DOHH2 (cell line): ENCODE measurements at regions not wholly inside any gene's neighbourhood (a gene's known extent, or its start where the extent isn't known, plus 50 kb on each side); places are given as distances from the start of the nearest gene placed in this dataset.
"Not testable (repeated sequence)": the region's sequence is repeated elsewhere in the genome, so short reads cannot be mapped to it uniquely, and the experiment has no call there.

Experiments used
- H3F3A ChIP-seq: fragments of 200-600 bp; sonication (generic), shearing (Covaris generic); 2 replicates; pipeline ENCODE4 v1.6.0; 2016; ENCODE audit warnings: antibody characterized with exemption, mild to moderate bottlenecking; ENCODE audit not compliant: control insufficient read depth, insufficient read depth
- H3K27ac ChIP-seq: fragments of 200-600 bp; sonication (generic); 2 replicates; pipeline ENCODE4 v1.5.1; 2014; ENCODE audit warnings: low read depth, mild to moderate bottlenecking, low read length, moderate library complexity
- H3K27me3 ChIP-seq: fragments of 200-600 bp; sonication (generic); 2 replicates; pipeline ENCODE4 v1.6.1; 2014; ENCODE audit warnings: mild to moderate bottlenecking, low read length, mixed read lengths; ENCODE audit not compliant: control insufficient read depth
- H3K36me3 ChIP-seq: fragments of 200-600 bp; sonication (generic); 2 replicates; pipeline ENCODE4 v1.6.1; 2014; ENCODE audit warnings: mild to moderate bottlenecking, low read length, moderate library complexity, mixed read lengths; ENCODE audit not compliant: control insufficient read depth
- H3K4me1 ChIP-seq: fragments of 200-600 bp; sonication (generic); 2 replicates; pipeline ENCODE4 v1.6.1; 2014; ENCODE audit warnings: mild to moderate bottlenecking, low read length, mixed read lengths; ENCODE audit not compliant: control insufficient read depth
- H3K4me2 ChIP-seq: fragments of 200-600 bp; sonication (generic); 2 replicates; pipeline ENCODE4 v1.6.0; 2014; ENCODE audit warnings: mild to moderate bottlenecking, low read length, moderate library complexity
- H3K4me3 ChIP-seq: fragments of 200-600 bp; sonication (generic); 2 replicates; pipeline ENCODE4 v1.5.1; 2014; ENCODE audit warnings: mild to moderate bottlenecking, low read length, mixed read lengths
- H3K79me2 ChIP-seq: fragments of 200-600 bp; sonication (generic); 2 replicates; pipeline ENCODE4 v1.6.1; 2014; ENCODE audit warnings: mild to moderate bottlenecking, low read length, mixed read lengths; ENCODE audit not compliant: control insufficient read depth
- H3K9me2 ChIP-seq: fragments of 200-600 bp; sonication (generic); replicated peaks from 2 replicates; pipeline ENCODE4 v1.6.1; 2014; ENCODE audit warnings: mild to moderate bottlenecking, low read length, mixed read lengths; ENCODE audit not compliant: control insufficient read depth
- H3K9me3 ChIP-seq: fragments of 200-600 bp; sonication (generic); 2 replicates; pipeline ENCODE4 v1.6.1; 2014; ENCODE audit warnings: antibody characterized with exemption, low read length, mixed read lengths; ENCODE audit not compliant: control insufficient read depth, insufficient read depth
- H4K20me1 ChIP-seq: fragments of 200-600 bp; sonication (generic); 2 replicates; pipeline ENCODE4 v1.6.0; 2014; ENCODE audit warnings: low read depth, mild to moderate bottlenecking, antibody characterized with exemption, low read length, moderate library complexity; ENCODE audit not compliant: control insufficient read depth, insufficient read depth
- EZH2phosphoT487 ChIP-seq: fragments of 200-600 bp; sonication (generic); IDR thresholded peaks from 2 replicates; pipeline ENCODE4 v1.6.1; 2017; ENCODE audit warnings: borderline replicate concordance, mild to moderate bottlenecking, antibody characterized with exemption, low read length, moderate library complexity, mixed read lengths
- TF ChIP-seq, protein P1 (sequence below): fragments of 200-600 bp; sonication (generic); IDR thresholded peaks from one replicate; pipeline ENCODE4 v1.5.1; 2014; ENCODE audit warnings: antibody characterized with exemption, mild to moderate bottlenecking, low read depth, low read length; ENCODE audit not compliant: poor library complexity, severe bottlenecking

DNA sequence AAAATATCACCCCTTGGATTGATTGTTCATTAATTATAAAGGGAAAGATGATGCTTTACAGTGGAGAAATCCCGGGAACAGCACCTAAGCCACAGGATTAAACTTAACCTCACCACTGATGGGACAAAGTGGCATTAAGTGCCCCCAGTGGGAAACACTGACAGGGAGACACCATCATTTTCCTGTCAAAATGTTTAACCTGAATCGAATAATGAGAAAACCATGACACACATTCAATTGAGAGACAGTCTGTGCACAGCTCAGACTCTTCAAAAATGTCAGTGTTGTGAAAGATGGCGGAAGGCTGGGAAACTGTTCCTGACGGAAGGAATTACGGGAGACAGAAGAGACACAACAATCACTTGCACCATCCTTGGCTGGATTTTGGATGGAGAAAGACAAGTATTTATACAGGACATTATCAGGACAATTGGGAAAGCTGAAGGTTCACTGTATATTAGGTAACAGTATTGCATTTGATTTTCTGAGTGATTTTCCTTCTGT lies 111.8 kb upstream of the ASB18 start:
- no peaks in the 10 kb centered on the region for H3K9me3 ChIP-seq
- TF ChIP-seq, protein P1, sequence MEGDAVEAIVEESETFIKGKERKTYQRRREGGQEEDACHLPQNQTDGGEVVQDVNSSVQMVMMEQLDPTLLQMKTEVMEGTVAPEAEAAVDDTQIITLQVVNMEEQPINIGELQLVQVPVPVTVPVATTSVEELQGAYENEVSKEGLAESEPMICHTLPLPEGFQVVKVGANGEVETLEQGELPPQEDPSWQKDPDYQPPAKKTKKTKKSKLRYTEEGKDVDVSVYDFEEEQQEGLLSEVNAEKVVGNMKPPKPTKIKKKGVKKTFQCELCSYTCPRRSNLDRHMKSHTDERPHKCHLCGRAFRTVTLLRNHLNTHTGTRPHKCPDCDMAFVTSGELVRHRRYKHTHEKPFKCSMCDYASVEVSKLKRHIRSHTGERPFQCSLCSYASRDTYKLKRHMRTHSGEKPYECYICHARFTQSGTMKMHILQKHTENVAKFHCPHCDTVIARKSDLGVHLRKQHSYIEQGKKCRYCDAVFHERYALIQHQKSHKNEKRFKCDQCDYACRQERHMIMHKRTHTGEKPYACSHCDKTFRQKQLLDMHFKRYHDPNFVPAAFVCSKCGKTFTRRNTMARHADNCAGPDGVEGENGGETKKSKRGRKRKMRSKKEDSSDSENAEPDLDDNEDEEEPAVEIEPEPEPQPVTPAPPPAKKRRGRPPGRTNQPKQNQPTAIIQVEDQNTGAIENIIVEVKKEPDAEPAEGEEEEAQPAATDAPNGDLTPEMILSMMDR = no peak
- no peak for TF ChIP-seq EZH2phosphoT487
- H3K79me2 ChIP-seq = no peaks in the 10 kb centered on the region
- no peaks in the 10 kb centered on the region for H3K27me3 ChIP-seq
- no peaks in the 10 kb centered on the region for H3K9me2 ChIP-seq
- H4K20me1 ChIP-seq = no peaks in the 10 kb centered on the region
- no peaks in the 10 kb centered on the region for H3F3A ChIP-seq
- no peak overlapping the region for H3K4me3 ChIP-seq
- no peaks in the 10 kb centered on the region for H3K36me3 ChIP-seq
- H3K4me1 ChIP-seq = no peaks in the 10 kb centered on the region
- no peak overlapping the region for H3K4me2 ChIP-seq
- H3K27ac ChIP-seq = no peak overlapping the region

DNA sequence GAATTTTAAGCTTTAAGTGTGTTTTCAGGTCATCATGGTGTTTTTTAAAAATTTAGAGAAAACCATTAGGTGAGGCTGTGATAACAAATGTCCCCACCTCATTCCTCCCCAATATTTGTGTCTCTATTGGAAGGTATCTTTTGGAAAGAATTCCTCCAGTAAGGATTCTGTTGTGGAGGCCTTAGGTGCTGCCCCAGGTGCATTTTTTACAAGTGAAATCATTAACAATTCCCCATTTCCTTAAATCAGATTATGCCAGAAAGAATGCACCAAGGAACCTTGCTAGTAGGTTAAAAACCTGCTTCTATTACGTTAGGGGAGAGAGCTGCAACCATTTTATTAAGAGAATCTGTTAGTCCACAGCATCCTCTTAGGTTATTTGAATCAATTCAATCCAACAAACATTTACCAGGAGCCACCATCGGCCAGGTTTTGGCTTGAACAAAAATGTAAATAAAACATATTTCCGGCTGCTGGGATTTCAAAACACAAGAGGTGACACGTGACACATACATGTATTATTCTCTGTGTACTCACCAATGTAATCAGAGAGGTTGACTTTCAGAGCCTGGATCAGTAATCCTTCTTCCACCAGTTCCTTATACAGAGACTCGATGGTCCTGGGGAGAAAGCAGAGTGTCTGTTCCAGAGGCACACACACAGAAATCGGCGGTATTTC lies 112.5 kb upstream of the ASB18 start:
- no peaks in the 10 kb centered on the region for H4K20me1 ChIP-seq
- H3K4me2 ChIP-seq = no peak overlapping the region
- H3K4me3 ChIP-seq = no peak overlapping the region
- no peaks in the 10 kb centered on the region for H3K9me2 ChIP-seq
- TF ChIP-seq, protein P1 = no peak
- no peak for TF ChIP-seq EZH2phosphoT487
- H3K79me2 ChIP-seq = no peaks in the 10 kb centered on the region
- no peaks in the 10 kb centered on the region for H3F3A ChIP-seq
- H3K9me3 ChIP-seq = no peaks in the 10 kb centered on the region
- no peaks in the 10 kb centered on the region for H3K4me1 ChIP-seq
- no peak overlapping the region for H3K27ac ChIP-seq
- no peaks in the 10 kb centered on the region for H3K36me3 ChIP-seq
- no peaks in the 10 kb centered on the region for H3K27me3 ChIP-seq

DNA sequence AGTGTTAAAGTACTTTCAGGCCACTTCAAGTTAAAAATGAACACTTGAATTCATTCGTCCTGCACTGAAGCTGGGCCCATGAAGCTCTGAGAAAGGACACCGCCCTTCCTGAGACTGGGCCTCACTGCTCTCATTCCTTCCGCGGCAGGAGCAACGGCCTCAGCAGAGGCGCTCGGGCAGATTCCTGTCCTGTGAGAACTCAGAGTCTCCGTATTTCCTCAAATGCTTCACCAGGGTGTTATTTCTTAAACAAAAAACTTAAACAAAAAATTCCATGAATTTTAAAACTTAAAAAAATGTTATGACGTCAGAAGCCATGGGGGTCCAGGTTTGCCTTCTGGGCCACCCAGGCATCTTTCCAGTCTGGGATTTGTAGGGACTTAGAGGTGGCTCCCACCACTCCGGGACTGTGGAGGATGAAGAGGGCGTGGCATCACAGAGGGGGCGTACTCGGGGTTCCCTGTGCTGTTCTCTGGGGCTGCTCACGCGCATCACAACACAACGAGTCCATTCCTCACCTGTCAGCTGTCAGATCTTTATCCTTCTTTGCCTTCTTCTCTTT lies 115.9 kb upstream of the ASB18 start:
- Histone ChIP-seq H4K20me1 (no peaks in the 10 kb centered on the region), H3K79me2 (no peaks in the 10 kb centered on the region), H3F3A (no peaks in the 10 kb centered on the region), H3K4me3 (no peak overlapping the region), H3K27ac (no peak overlapping the region), H3K4me1 (no peaks in the 10 kb centered on the region), H3K27me3 (no peaks in the 10 kb centered on the region), H3K4me2 (no peak overlapping the region), H3K9me3 (no peaks in the 10 kb centered on the region), H3K9me2 (no peaks in the 10 kb centered on the region), H3K36me3 (no peaks in the 10 kb centered on the region)
- TF ChIP-seq, protein P1 = no peak
- no peak for TF ChIP-seq EZH2phosphoT487

DNA sequence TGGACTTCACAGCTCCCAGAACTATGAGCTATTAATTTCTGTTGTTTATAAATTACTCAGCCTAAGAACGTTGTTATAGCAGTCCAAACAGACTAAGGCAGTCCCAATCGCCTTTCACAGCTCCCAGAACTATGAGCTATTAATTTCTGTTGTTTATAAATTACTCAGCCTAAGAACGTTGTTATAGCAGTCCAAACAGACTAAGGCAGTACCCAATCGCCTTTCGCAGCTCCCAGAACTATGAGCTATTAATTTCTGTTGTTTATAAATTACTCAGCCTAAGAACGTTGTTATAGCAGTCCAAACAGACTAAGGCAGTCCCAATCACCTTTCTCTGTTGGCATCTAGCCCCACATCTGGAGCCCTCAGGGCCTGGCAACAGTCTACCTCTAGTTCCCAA lies 117.0 kb upstream of the ASB18 start:
- not testable (repeated sequence) for H3K4me2 ChIP-seq

DNA sequence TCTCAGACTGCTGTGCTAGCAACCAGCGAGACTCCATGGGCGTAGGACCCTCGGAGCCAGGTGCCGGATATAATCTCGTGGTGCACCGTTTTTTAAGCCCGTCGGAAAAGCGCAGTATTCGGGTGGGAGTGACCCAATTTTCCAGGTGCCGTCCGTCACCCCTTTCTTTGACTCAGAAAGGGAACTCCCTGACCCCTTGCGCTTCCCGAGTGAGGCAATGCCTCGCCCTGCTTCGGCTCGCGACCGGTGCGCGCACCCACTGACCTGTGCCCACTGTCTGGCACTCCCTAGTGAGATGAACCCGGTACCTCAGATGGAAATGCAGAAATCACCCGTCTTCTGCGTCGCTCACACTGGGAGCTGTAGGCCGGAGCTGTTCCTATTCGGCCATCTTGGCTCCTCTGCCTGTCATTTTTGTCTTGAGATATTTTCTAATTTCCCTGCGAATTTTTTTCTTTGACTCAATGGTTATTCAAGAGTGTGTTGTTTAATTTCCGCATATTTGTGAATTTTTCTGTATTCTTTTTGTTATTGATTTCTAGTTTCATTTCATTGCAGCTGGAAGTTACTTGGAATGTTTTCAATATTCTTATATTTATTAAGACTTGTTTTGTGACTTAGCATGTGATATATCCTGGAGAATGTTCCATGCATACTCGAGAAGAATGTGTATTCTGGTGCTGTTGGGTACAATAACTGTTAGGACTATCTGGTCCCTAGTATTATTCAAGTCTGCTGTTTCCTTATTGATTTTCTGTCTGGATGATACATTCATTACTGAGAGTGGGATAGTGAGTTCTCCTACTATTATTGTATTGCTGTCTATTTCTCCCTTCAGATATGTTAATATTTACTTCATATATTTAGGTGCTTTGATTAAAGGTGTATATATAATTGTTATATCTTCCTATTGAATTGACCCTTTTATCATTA lies 125.3 kb upstream of the ASB18 start:
- not testable (repeated sequence) for H3K4me3 ChIP-seq

More for the DNA sequence above, 117.0 kb upstream of the ASB18 start:
- H4K20me1 ChIP-seq, H3K79me2 ChIP-seq, H3K4me1 ChIP-seq, H3K27me3 ChIP-seq, H3K27ac ChIP-seq, H3K9me3 ChIP-seq, H3K4me3 ChIP-seq, H3F3A ChIP-seq, H3K36me3 ChIP-seq, H3K9me2 ChIP-seq: not testable (repeated sequence)

More for the DNA sequence above, 125.3 kb upstream of the ASB18 start:
- H4K20me1 ChIP-seq, H3K27me3 ChIP-seq, H3K9me3 ChIP-seq, H3K9me2 ChIP-seq, H3K4me1 ChIP-seq, H3K4me2 ChIP-seq, H3K27ac ChIP-seq, H3F3A ChIP-seq, H3K79me2 ChIP-seq, H3K36me3 ChIP-seq: not testable (repeated sequence)
